ENCODE measurements at regions not wholly inside any gene's neighbourhood (a gene's known extent, or its start where the extent isn't known, plus 50 kb on each side); places are given as distances from the start of the nearest gene placed in this dataset.

GRCh38 chr2:134099273-134099672 is 154.6 kb upstream of the MGAT5 start:
- ATAC-seq (ENCODE audit: low read depth) (no peak), DNase-seq (no peak)
- CTCF ChIA-PET, result no interaction called here
- POLR2A ChIA-PET, result no interaction called here
- Mint-ChIP-seq H3K36me3 (ENCODE audit: low read depth) (no peaks in the 10 kb centered on the region), H3K4me1 (peaks cover 5% of the 10 kb centered on the region), H3K27ac (no peak overlapping the region), H3K4me3 (no peak overlapping the region), H3K27me3 (no peaks in the 10 kb centered on the region), H3K9me3 (peaks cover 6% of the 10 kb centered on the region)
- intact Hi-C loops (cut with micrococcal nuclease), result no loop called here
- no peak for TF ChIP-seq CTCF (IDR thresholded peaks at IDR 0.05)

- ATAC-seq (ENCODE audit: low read depth) (no peak), DNase-seq (no peak)
- no peaks in the 10 kb centered on the region for H3K27me3 Mint-ChIP-seq
- peaks cover 3% of the 10 kb centered on the region for H3K4me1 Mint-ChIP-seq
- ChIA-PET CTCF (interaction anchor here (0.7 to 1.9 kb wide), 2 partner anchors 292 to 309 kb away, joined by 4 to 5 read pairs; no protein-coding TSS in a partner anchor), POLR2A (no interaction called here)
- no peak for TF ChIP-seq CTCF (IDR thresholded peaks at IDR 0.05)
- H3K4me3 Mint-ChIP-seq, result no peak overlapping the region
- H3K36me3 Mint-ChIP-seq (ENCODE audit: low read depth), result no peaks in the 10 kb centered on the region
- intact Hi-C loops (cut with micrococcal nuclease), result no loop called here
- H3K9me3 Mint-ChIP-seq, result no peaks in the 10 kb centered on the region
- H3K27ac Mint-ChIP-seq, result no peak overlapping the region
Observed at GRCh38 chr2:134103196-134103595, 150.7 kb upstream of the MGAT5 start.

- POLR2A ChIA-PET, result no interaction called here
- peaks cover 5% of the 10 kb centered on the region for H3K4me1 Mint-ChIP-seq
- ATAC-seq (ENCODE audit: low read depth) (no peak), DNase-seq (no peak)
- CTCF ChIA-PET, result interaction anchor here (1.9 kb wide), 1 partner anchor 307 kb away, joined by 5 read pairs; no protein-coding TSS in a partner anchor
- no peaks in the 10 kb centered on the region for H3K36me3 Mint-ChIP-seq (ENCODE audit: low read depth)
- no peaks in the 10 kb centered on the region for H3K27me3 Mint-ChIP-seq
- no peak overlapping the region for H3K27ac Mint-ChIP-seq
- no peak overlapping the region for H3K4me3 Mint-ChIP-seq
- intact Hi-C loops (cut with micrococcal nuclease), result no loop called here
- no peak for TF ChIP-seq CTCF (IDR thresholded peaks at IDR 0.05)
- H3K9me3 Mint-ChIP-seq, result no peaks in the 10 kb centered on the region
Observed at GRCh38 chr2:134104754-134105153, 149.1 kb upstream of the MGAT5 start.

- CTCF ChIA-PET, result no interaction called here
- no peak for TF ChIP-seq CTCF (IDR thresholded peaks at IDR 0.05)
Observed at GRCh38 chr2:134107402-134107801, 146.5 kb upstream of the MGAT5 start.

GRCh38 chr2:134108113-134108512 is 145.8 kb upstream of the MGAT5 start:
- TF ChIP-seq CTCF (IDR thresholded peaks at IDR 0.05), result no peak
- H3K9me3 Mint-ChIP-seq, result peaks cover 2% of the 10 kb centered on the region
- H3K4me1 Mint-ChIP-seq, result peaks cover 5% of the 10 kb centered on the region
- no peaks in the 10 kb centered on the region for H3K36me3 Mint-ChIP-seq (ENCODE audit: low read depth)
- POLR2A ChIA-PET, result no interaction called here
- DNase-seq (no peak), ATAC-seq (ENCODE audit: low read depth) (no peak)
- no peak overlapping the region for H3K4me3 Mint-ChIP-seq
- CTCF ChIA-PET, result no interaction called here
- H3K27ac Mint-ChIP-seq, result no peak overlapping the region
- H3K27me3 Mint-ChIP-seq, result no peaks in the 10 kb centered on the region
- intact Hi-C loops (cut with micrococcal nuclease), result no loop called here

More at GRCh38 chr2:134107402-134107801, 146.5 kb upstream of the MGAT5 start:
- intact Hi-C loops (cut with micrococcal nuclease), result no loop called here
- H3K27ac Mint-ChIP-seq, result no peak overlapping the region
- POLR2A ChIA-PET, result no interaction called here
- peaks cover 5% of the 10 kb centered on the region for H3K4me1 Mint-ChIP-seq
- H3K9me3 Mint-ChIP-seq, result peaks cover 2% of the 10 kb centered on the region
- DNase-seq (no peak), ATAC-seq (ENCODE audit: low read depth) (no peak)
- no peaks in the 10 kb centered on the region for H3K36me3 Mint-ChIP-seq (ENCODE audit: low read depth)
- no peak overlapping the region for H3K4me3 Mint-ChIP-seq
- H3K27me3 Mint-ChIP-seq, result no peaks in the 10 kb centered on the region

Measured in activated B cell treated with CpG ODN at 0.5 μM for 24 hours (primary cell).